ENCODE measurements at regions not wholly inside any gene's neighbourhood (a gene's known extent, or its start where the extent isn't known, plus 50 kb on each side); places are given as distances from the start of the nearest gene placed in this dataset.

GRCh38 chr13:63195726-63196125, 1780.1 kb upstream of the PCDH20 start:
- Histone ChIP-seq H3K9me3 (ENCODE audit: control insufficient read depth in 4 of 4, low read length in 3 of 4) (no peaks in the 10 kb centered on the region), H3K9ac (ENCODE audit: low read depth in 1 of 2, low read length in 2 of 2) (no peak overlapping the region), H3K27ac (ENCODE audit: low read depth in 1 of 2, low read length in 2 of 2) (no peak overlapping the region), H3K27me3 (ENCODE audit: control insufficient read depth in 4 of 4, insufficient read depth in 4 of 4, low read length in 3 of 4) (peaks cover 0 to 2% (median 0%) of the 10 kb centered on the region in 4 donors), H3K4me1 (ENCODE audit: control insufficient read depth in 4 of 4, insufficient read depth in 4 of 4, low read length in 3 of 4) (no peaks in the 10 kb centered on the region), H3K36me3 (ENCODE audit: control insufficient read depth in 4 of 4, insufficient read depth in 3 of 4, low read depth in 1 of 4, low read length in 3 of 4) (no peaks in the 10 kb centered on the region), H3K4me3 (ENCODE audit: low read depth in 1 of 3, low read length in 3 of 3) (no peak overlapping the region)
- DNase-seq (ENCODE audit: low spot score): no peak
- TF ChIP-seq FOXA2 (IDR thresholded peaks at IDR 0.05) (no peak), RXRA (IDR thresholded peaks at IDR 0.05) (no peak), HNF4A (conservative IDR thresholded peaks at IDR 0.05) (no peak), RAD21 (IDR thresholded peaks at IDR 0.05) (no peak), GABPA (IDR thresholded peaks at IDR 0.05 in 1 of 2, conservative IDR thresholded peaks at IDR 0.05 in 1 of 2) (no peak), FOXA1 (IDR thresholded peaks at IDR 0.05) (no peak), NR2F2 (IDR thresholded peaks at IDR 0.05) (no peak), HNF4G (IDR thresholded peaks at IDR 0.05) (no peak), JUND (IDR thresholded peaks at IDR 0.05) (no peak), REST (IDR thresholded peaks at IDR 0.05) (no peak), SP1 (IDR thresholded peaks at IDR 0.05) (no peak), YY1 (IDR thresholded peaks at IDR 0.05) (no peak), EGR1 (IDR thresholded peaks at IDR 0.05; ENCODE audit: low read depth in 2 of 2) (no peak), TAF1 (conservative IDR thresholded peaks at IDR 0.05) (no peak)
- TF ChIP-seq, protein P1, sequence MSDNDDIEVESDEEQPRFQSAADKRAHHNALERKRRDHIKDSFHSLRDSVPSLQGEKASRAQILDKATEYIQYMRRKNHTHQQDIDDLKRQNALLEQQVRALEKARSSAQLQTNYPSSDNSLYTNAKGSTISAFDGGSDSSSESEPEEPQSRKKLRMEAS (IDR thresholded peaks at IDR 0.05): no peak
- TF ChIP-seq, protein P2, sequence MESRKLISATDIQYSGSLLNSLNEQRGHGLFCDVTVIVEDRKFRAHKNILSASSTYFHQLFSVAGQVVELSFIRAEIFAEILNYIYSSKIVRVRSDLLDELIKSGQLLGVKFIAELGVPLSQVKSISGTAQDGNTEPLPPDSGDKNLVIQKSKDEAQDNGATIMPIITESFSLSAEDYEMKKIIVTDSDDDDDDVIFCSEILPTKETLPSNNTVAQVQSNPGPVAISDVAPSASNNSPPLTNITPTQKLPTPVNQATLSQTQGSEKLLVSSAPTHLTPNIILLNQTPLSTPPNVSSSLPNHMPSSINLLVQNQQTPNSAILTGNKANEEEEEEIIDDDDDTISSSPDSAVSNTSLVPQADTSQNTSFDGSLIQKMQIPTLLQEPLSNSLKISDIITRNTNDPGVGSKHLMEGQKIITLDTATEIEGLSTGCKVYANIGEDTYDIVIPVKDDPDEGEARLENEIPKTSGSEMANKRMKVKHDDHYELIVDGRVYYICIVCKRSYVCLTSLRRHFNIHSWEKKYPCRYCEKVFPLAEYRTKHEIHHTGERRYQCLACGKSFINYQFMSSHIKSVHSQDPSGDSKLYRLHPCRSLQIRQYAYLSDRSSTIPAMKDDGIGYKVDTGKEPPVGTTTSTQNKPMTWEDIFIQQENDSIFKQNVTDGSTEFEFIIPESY (IDR thresholded peaks at IDR 0.05): no peak
- TF ChIP-seq, protein P3, sequence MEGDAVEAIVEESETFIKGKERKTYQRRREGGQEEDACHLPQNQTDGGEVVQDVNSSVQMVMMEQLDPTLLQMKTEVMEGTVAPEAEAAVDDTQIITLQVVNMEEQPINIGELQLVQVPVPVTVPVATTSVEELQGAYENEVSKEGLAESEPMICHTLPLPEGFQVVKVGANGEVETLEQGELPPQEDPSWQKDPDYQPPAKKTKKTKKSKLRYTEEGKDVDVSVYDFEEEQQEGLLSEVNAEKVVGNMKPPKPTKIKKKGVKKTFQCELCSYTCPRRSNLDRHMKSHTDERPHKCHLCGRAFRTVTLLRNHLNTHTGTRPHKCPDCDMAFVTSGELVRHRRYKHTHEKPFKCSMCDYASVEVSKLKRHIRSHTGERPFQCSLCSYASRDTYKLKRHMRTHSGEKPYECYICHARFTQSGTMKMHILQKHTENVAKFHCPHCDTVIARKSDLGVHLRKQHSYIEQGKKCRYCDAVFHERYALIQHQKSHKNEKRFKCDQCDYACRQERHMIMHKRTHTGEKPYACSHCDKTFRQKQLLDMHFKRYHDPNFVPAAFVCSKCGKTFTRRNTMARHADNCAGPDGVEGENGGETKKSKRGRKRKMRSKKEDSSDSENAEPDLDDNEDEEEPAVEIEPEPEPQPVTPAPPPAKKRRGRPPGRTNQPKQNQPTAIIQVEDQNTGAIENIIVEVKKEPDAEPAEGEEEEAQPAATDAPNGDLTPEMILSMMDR (IDR thresholded peaks at IDR 0.05; ENCODE audit: low read depth, low read length, missing input control): no peak
- TF ChIP-seq, protein P4, sequence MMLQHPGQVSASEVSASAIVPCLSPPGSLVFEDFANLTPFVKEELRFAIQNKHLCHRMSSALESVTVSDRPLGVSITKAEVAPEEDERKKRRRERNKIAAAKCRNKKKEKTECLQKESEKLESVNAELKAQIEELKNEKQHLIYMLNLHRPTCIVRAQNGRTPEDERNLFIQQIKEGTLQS (IDR thresholded peaks at IDR 0.05): no peak
- WGBS: 67% methylated on average over 1 of the region's 1 CpG

Data from liver (tissue), 8 donors.